Activated T-helper 1 cell treated with anti-CD3 and anti-CD28 coated beads, Interleukin-2, amount 50 U/mL, for 16 hours (primary cell): ENCODE measurements at regions not wholly inside any gene's neighbourhood (a gene's known extent, or its start where the extent isn't known, plus 50 kb on each side); places are given as distances from the start of the nearest gene placed in this dataset.
"Not testable (repeated sequence)": the region's sequence is repeated elsewhere in the genome, so short reads cannot be mapped to it uniquely, and the experiment has no call there.

Source experiments
- DNase-seq, 2 donors: peaks; one replicate each; pipeline ENCODE4 v3.0.0-alpha.2; 2020; ENCODE audit warnings: low read depth in 1 of 2, low spot score in 1 of 2

GRCh38 chr3:20742903-20743552 lies 557.0 kb upstream of the SGO1 start:
- DNase-seq: no peak

- DNase-seq: no peak
Measured at GRCh38 chr3:20741381-20741780, 555.4 kb upstream of the SGO1 start.

- no peak for DNase-seq
Measured at GRCh38 chr3:20739814-20740213, 553.8 kb upstream of the SGO1 start.

GRCh38 chr3:20736287-20736852 lies 550.4 kb upstream of the SGO1 start:
- DNase-seq: no peak

- DNase-seq: no peak
Measured at GRCh38 chr3:20729185-20729584, 543.2 kb upstream of the SGO1 start.

GRCh38 chr3:20726786-20727185 lies 540.8 kb upstream of the SGO1 start:
- no peak for DNase-seq

- no peak for DNase-seq
Measured at GRCh38 chr3:20724241-20724640, 538.2 kb upstream of the SGO1 start.

GRCh38 chr3:20716425-20716824 lies 530.4 kb upstream of the SGO1 start:
- not testable (repeated sequence) for DNase-seq

GRCh38 chr3:20701641-20702040 lies 515.6 kb upstream of the SGO1 start:
- no peak for DNase-seq

- no peak for DNase-seq
Measured at GRCh38 chr3:20700714-20701113, 514.7 kb upstream of the SGO1 start.

GRCh38 chr3:20698896-20699295 lies 512.9 kb upstream of the SGO1 start:
- DNase-seq: no peak

- DNase-seq: no peak
Measured at GRCh38 chr3:20696388-20697150, 510.6 kb upstream of the SGO1 start.

GRCh38 chr3:20692675-20693074 lies 506.7 kb upstream of the SGO1 start:
- DNase-seq: no peak

- no peak for DNase-seq
Measured at GRCh38 chr3:20683910-20684309, 497.9 kb upstream of the SGO1 start.

- no peak for DNase-seq
Measured at GRCh38 chr3:20682573-20682972, 496.6 kb upstream of the SGO1 start.

GRCh38 chr3:20680990-20681628 lies 495.1 kb upstream of the SGO1 start:
- DNase-seq: no peak

GRCh38 chr3:20673866-20674265 lies 487.9 kb upstream of the SGO1 start:
- DNase-seq: no peak

GRCh38 chr3:20669675-20670074 lies 483.7 kb upstream of the SGO1 start:
- DNase-seq: no peak

GRCh38 chr3:20669184-20669583 lies 483.2 kb upstream of the SGO1 start:
- DNase-seq: no peak

- no peak for DNase-seq
Measured at GRCh38 chr3:20668411-20668810, 482.4 kb upstream of the SGO1 start.

GRCh38 chr3:20666091-20666490 lies 480.1 kb upstream of the SGO1 start:
- DNase-seq: no peak

GRCh38 chr3:20658491-20658890 lies 472.5 kb upstream of the SGO1 start:
- DNase-seq: no peak
